Coronary artery (tissue), 2 donors: ENCODE measurements at regions not wholly inside any gene's neighbourhood (a gene's known extent, or its start where the extent isn't known, plus 50 kb on each side); places are given as distances from the start of the nearest gene placed in this dataset.

ENCODE experiments used
- DNase-seq: peaks from one replicate; pipeline ENCODE4 v3.0.0-alpha.2; 2017; ENCODE audit warnings: low spot score
- H3K27ac ChIP-seq, 2 donors: fragments of 200-600 bp; sonication (generic); one replicate each; pipeline ENCODE4 v1.5.1; 2016 to 2019
- H3K4me3 ChIP-seq: fragments of 200-600 bp; sonication (generic); 2 replicates; pipeline ENCODE4 v1.5.1; 2016; ENCODE audit warnings: mild to moderate bottlenecking, moderate library complexity
- TF ChIP-seq, protein P1 (sequence below): fragments of 200-600 bp; sonication (generic); IDR thresholded peaks from one replicate; pipeline ENCODE4 v1.5.1; 2019; ENCODE audit warnings: antibody characterized with exemption

DNA sequence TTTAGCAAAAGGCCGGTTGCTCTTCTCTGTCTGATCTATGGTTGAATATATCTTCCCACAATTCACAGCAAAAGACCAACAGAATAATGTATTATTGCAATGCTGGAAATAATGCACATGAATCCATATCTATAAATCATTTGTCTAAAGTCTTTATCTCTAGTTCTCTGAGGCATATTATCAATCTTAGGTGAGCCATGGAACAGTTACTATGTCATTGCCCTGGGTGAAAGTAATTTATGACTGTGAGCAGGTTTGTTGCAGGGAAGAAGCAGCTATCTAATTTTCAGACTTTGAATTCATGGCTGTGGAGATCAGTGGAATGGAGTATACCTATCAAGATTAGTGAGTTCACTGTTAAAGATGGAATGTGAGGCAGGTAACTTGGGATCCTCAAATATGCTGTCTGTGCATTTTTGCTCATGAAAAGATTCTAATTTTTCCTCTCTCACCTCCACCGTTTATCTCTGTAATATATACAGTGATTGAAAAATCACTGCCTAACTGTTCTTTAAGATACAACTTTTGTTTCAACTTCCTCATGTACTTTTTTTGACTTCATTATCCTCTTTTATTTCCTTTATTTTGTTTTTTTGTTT lies 256.8 kb upstream of the ARSJ start:
- no peak for DNase-seq
- Histone ChIP-seq H3K4me3 (no peak overlapping the region), H3K27ac (no peak overlapping the region)
- TF ChIP-seq, protein P1, sequence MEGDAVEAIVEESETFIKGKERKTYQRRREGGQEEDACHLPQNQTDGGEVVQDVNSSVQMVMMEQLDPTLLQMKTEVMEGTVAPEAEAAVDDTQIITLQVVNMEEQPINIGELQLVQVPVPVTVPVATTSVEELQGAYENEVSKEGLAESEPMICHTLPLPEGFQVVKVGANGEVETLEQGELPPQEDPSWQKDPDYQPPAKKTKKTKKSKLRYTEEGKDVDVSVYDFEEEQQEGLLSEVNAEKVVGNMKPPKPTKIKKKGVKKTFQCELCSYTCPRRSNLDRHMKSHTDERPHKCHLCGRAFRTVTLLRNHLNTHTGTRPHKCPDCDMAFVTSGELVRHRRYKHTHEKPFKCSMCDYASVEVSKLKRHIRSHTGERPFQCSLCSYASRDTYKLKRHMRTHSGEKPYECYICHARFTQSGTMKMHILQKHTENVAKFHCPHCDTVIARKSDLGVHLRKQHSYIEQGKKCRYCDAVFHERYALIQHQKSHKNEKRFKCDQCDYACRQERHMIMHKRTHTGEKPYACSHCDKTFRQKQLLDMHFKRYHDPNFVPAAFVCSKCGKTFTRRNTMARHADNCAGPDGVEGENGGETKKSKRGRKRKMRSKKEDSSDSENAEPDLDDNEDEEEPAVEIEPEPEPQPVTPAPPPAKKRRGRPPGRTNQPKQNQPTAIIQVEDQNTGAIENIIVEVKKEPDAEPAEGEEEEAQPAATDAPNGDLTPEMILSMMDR, result no peak

DNA sequence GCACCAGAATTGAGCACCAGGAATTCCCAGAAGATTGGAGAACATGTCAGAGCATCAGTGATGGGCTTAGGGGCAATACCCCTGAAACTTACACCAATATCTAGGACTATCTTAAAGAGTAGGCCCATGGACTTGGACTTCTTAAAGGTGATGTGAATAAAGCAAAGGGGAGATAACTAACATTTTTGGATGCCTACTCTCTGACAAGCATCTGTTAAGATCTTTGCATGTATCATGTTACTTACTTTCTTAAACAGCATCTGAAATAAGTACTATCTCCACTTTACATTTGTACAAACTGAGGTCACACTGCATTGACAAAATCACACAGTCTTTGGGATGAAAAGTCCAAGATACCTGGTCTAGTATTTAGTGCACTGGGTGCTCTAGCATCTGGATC lies 258.6 kb upstream of the ARSJ start:
- TF ChIP-seq, protein P1, result no peak
- no peak overlapping the region for H3K27ac ChIP-seq
- DNase-seq, result no peak

DNA sequence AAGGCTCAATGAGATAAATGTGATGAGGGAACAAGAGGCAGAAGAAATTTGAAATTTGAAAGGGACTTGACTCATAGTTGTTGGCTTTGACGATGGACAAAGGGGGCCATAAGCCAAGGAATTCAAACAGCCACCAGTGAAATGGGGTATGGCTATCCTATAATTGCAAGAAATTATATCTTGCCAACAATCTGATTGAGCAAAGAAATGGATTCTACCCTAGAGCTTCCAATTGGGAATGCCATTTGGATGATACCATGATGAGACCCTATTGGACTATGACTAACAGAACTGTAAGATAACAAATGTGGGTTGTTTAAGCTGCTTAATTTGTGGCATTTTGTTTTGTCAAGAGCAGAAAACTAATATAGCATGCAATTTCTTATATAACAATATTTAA lies 270.1 kb upstream of the ARSJ start:
- TF ChIP-seq, protein P1, result no peak

More for the DNA sequence above, 258.6 kb upstream of the ARSJ start:
- no peak overlapping the region for H3K4me3 ChIP-seq

DNA sequence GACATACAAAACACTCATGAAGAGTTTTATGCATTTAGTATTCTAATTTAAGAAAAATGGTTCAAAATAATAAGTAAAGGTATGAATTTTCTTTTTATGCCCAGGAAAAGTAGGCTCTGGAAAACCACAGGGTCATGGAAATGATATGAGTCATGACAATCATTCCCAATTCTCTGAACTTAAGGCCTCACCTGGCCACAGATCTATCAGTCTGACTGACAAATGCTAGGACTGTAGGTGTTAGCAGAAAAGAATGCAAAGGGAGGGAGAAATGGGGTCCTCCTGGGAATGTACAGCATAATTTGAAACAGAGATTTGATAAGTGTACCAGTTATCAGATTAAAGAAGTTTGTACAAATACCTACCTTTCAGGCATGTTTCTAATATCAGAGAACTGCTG lies 270.5 kb upstream of the ARSJ start:
- no peak overlapping the region for H3K27ac ChIP-seq
- no peak for DNase-seq
- H3K4me3 ChIP-seq, result no peak overlapping the region
- TF ChIP-seq, protein P1, result no peak

More for the DNA sequence above, 270.1 kb upstream of the ARSJ start:
- Histone ChIP-seq H3K4me3 (no peak overlapping the region), H3K27ac (no peak overlapping the region)
- no peak for DNase-seq

DNA sequence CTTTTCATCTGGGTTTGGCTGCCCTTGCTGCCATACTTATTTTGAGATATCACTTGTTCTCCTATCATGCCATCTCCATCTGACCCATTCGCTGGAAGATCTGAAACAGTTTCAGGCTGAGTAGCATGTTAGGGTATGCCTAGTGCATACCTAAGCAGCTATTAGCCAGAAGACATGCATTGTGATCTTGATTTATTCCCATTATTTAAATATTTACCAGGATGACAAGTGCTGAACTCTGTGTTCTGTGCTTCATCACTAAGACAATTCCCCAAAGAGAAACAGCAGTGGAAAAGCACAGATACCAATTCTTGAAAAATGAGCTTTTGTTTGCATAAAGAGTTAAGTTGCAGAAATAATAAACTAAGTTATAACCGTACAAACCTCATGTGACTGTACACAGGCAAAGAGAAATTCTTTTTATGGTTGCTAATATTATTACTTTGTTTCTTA lies 271.0 kb upstream of the ARSJ start:
- no peak overlapping the region for H3K27ac ChIP-seq
- no peak for DNase-seq
- no peak overlapping the region for H3K4me3 ChIP-seq
- TF ChIP-seq, protein P1, result no peak

DNA sequence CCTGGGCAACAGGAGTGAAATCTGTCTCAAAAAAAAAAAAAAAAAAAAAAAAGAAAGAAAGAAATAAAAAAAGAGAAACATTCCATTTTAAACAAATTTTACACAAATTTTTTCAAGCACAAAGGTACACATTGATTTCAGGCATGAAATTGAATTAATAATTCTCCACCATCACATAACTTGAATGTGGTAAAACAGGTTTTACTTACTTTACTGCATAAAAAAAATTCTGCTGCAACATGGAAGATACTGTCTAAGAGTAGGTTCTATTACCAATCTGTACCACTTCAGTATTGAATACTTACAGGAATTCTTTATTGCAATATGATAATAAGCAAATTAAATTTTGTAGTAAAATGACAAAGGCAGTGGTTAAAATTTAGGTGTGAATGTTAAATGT lies 271.6 kb upstream of the ARSJ start:
- H3K4me3 ChIP-seq, result no peak overlapping the region
- DNase-seq, result no peak
- H3K27ac ChIP-seq, result no peak overlapping the region
- TF ChIP-seq, protein P1, result no peak

DNA sequence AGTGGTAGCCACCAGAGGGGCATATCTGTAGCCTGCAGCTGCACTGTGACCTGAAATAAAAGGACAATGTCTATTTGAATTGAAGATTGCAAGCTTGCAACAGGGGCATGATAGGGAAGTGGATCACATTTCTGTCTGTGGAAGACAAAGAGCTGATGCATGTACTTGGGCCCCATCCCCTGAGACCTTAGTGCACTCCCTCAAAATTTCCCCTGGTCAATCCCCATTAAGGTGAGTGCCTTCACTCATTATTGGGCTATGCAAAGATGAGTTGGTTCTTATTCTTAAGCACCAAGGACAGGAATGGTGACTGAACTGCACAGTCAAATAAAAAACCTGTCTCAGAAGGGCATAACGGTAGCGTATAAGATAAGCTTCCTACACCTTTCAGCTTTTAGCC lies 273.1 kb upstream of the ARSJ start:
- DNase-seq, result no peak
- TF ChIP-seq, protein P1, result no peak
- Histone ChIP-seq H3K4me3 (no peak overlapping the region), H3K27ac (no peak overlapping the region)
